ENCODE measurements at regions not wholly inside any gene's neighbourhood (a gene's known extent, or its start where the extent isn't known, plus 50 kb on each side); places are given as distances from the start of the nearest gene placed in this dataset.

DNA sequence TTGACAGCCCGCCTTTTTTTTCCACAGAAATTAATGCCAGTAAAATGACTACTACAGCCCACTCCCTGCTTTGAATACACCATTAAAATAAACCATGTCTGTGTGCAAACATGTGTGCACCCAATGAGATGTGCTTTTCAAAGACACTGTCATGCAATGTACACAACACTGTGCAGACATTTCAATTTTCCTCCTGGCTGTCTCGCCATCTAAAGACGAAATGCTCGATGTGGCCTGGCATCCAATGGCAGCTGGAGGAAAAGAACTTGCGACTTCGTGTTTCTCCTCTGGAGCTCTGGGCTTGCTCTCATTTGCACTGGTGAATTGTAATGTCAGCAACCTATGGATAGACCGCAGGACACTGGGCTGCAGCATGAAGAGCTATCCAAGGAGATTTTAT is 147.0 kb upstream of the NAV2 start:
- no peaks in the 10 kb centered on the region for H3K4me1 Mint-ChIP-seq
- H3K27ac Mint-ChIP-seq: no peak overlapping the region
- peaks cover 30% of the 10 kb centered on the region for H3K27me3 Mint-ChIP-seq

DNA sequence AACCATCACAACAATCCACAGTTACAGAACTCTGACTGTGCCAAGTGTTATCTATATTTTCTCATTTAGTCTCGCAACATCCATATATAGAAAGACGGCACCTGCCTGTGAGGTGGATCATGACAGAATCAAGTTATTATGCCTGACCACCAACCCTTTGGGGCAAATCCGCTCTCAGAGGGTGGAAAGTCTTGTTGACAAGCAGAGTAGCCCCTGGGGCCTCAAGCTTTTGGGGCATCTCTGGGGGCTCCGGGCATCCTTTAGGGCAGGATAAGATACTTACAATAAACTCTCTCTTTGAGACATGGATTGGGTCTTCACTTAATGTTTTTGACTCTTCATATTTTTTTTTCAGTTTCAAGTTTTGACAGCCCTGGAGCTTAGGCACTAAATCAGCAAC is 150.5 kb upstream of the NAV2 start:
- ATAC-seq: no peak
- Mint-ChIP-seq H3K27ac (no peak overlapping the region), H3K27me3 (peaks cover 18% of the 10 kb centered on the region), H3K4me1 (no peaks in the 10 kb centered on the region), H3K9me3 (no peaks in the 10 kb centered on the region), H3K4me3 (no peak overlapping the region), H3K36me3 (no peaks in the 10 kb centered on the region)

More for the DNA sequence above, 147.0 kb upstream of the NAV2 start:
- Mint-ChIP-seq H3K36me3 (no peaks in the 10 kb centered on the region), H3K4me3 (no peak overlapping the region), H3K9me3 (no peaks in the 10 kb centered on the region)
- ATAC-seq: no peak

DNA sequence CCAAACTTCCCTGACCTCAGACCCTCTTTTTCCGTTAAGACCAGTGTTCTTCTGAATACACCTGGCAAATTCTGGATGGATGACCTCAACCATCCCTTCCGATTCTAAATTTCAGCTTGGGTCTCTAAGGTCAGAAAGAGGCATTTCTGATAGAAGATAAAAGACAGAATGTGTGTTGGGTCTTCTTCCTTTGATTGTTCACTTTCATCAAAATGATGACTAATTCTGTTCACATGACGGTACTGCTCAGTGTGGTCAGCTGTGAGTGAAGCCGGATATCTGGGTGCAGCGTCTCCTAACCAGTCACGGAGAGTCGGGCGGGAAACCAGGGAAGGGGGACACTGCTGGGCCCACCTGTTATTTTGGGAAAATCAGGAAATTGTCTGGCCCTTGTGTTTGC is 151.6 kb upstream of the NAV2 start:
- H3K9me3 Mint-ChIP-seq: no peaks in the 10 kb centered on the region
- ATAC-seq: no peak
- no peaks in the 10 kb centered on the region for H3K4me1 Mint-ChIP-seq
- H3K4me3 Mint-ChIP-seq: no peak overlapping the region
- no peak overlapping the region for H3K27ac Mint-ChIP-seq
- peaks cover 18% of the 10 kb centered on the region for H3K27me3 Mint-ChIP-seq
- no peaks in the 10 kb centered on the region for H3K36me3 Mint-ChIP-seq

DNA sequence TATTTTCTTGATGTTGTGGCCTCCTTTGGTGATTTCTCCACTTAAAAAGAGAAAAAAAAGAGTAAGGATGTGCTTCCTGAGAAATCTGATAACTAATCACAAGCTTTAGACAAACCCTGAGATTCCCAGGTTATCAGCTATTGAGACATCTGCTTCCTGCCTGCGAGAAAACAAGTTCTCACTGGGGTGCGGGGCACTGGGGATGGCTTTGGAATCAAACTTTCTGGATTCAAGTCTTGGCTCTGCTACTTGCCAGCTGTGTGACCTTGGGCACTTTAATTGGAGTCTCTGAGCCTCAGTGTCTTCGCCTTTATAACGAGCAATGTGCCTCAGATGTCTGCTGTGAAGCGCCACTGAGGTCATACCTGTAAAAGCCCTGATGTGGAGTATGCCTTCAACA is 152.5 kb upstream of the NAV2 start:
- H3K27me3 Mint-ChIP-seq: peaks cover 18% of the 10 kb centered on the region
- ATAC-seq: no peak
- no peaks in the 10 kb centered on the region for H3K36me3 Mint-ChIP-seq
- H3K4me3 Mint-ChIP-seq: no peak overlapping the region
- no peak overlapping the region for H3K27ac Mint-ChIP-seq
- no peaks in the 10 kb centered on the region for H3K4me1 Mint-ChIP-seq
- H3K9me3 Mint-ChIP-seq: no peaks in the 10 kb centered on the region

DNA sequence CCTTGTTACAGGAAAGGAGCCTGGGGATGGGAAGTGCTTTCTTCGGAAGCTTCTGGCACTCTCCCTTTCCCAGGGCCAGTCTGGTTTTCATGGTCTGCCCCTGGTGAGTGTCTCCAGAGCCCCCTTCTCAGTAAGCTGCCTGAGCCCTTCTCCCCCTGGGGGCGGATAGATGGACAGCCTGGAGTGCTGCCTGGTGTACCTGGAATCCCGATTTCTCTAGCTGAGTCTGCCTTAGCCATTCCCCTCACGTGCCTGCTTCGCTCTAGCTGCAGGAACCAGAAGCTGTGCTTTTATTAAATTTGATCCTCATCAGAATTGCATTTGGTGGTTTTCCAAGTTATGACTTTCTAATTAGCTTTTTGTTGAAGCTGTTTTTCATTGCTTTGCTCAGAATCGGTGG is 152.9 kb upstream of the NAV2 start:
- H3K27ac Mint-ChIP-seq: no peak overlapping the region
- no peaks in the 10 kb centered on the region for H3K36me3 Mint-ChIP-seq
- no peaks in the 10 kb centered on the region for H3K9me3 Mint-ChIP-seq
- peaks cover 18% of the 10 kb centered on the region for H3K27me3 Mint-ChIP-seq
- ATAC-seq: no peak
- no peak overlapping the region for H3K4me3 Mint-ChIP-seq
- no peaks in the 10 kb centered on the region for H3K4me1 Mint-ChIP-seq

DNA sequence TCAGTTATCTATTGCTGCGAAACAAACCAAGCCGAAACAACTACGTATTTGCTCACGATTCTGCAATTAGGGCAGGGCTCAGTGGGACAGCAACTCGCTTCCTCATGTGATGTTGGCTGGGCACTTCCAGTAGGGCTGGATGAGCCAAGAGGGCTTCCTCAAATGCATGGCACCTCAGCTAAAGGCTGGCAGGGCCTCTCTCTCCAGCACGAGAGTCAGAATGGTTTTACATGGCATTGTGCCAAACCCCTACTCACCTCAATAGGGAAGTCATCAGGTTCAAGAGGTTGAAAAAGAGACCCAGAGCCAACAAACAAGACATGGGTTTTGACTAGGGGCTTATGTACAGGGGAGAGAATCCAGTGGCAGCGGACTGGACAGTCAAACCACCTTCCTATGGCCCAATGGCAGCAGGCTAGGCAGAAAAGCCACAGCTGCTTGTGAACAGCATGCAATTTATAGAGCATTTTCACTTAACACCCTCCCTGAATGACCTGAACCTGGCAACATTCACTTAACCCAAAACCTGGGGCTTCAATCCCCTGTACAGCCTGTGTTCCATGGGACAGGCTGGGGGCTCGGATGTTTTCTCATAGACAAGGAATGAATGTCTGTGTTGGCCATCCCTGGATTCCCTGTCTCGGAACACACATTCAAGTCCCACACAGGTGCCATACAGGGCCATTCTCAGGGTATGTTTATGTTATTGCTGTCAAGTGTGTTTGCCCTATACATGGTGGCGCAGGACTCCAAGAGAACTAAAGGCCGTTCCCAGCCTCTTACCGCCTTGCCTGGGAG is 154.2 kb upstream of the NAV2 start:
- no peaks in the 10 kb centered on the region for H3K4me1 Mint-ChIP-seq
- H3K9me3 Mint-ChIP-seq: no peaks in the 10 kb centered on the region
- H3K4me3 Mint-ChIP-seq: no peak overlapping the region
- no peaks in the 10 kb centered on the region for H3K36me3 Mint-ChIP-seq
- no peak for ATAC-seq
- no peak overlapping the region for H3K27ac Mint-ChIP-seq
- H3K27me3 Mint-ChIP-seq: peaks cover 15% of the 10 kb centered on the region

DNA sequence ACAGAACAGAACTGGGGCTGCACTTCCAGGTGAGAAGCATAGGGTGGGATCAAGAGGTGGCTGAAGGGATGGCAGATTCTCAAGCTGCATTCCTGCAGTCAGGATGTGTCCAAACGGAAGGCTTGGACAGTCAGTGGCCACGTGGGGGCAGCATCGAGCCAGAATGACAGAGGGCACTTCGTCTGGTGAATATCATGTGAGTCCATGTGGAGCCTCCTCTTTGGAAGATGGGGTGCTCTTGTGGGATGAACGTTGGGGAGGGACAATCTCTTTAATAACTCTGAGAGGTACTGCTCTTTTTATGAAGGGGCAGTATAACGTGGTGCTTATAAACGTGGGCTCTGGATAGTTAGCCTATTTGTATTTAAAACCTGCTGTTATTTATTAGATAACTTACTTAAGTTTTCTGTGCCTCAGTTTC is 154.9 kb upstream of the NAV2 start:
- H3K36me3 Mint-ChIP-seq: no peaks in the 10 kb centered on the region
- ATAC-seq: peak; percentile 40
- H3K27ac Mint-ChIP-seq: no peak overlapping the region
- no peaks in the 10 kb centered on the region for H3K9me3 Mint-ChIP-seq
- peaks cover 9% of the 10 kb centered on the region for H3K27me3 Mint-ChIP-seq
- no peak overlapping the region for H3K4me3 Mint-ChIP-seq
- H3K4me1 Mint-ChIP-seq: no peaks in the 10 kb centered on the region

DNA sequence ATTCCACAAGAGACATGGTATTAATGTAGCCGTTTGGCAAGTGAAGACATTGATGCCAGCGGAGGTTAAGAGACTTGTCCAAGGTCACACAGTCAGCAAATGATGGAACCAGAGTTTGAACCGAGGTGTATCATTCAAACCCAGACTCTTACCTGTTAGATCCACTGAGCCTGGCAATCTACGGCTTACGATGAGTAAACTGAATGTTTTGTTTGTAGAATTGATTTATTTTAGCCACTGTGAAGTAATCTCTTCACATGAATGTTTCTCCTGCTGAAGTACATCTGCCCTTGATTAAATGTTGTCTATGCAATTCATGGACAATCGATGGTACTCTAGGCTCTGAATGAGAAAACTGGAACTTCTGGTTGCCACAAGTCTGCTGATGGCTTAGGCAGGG is 155.5 kb upstream of the NAV2 start:
- peaks cover 6% of the 10 kb centered on the region for H3K27me3 Mint-ChIP-seq
- no peaks in the 10 kb centered on the region for H3K4me1 Mint-ChIP-seq
- H3K4me3 Mint-ChIP-seq: no peak overlapping the region
- no peak for ATAC-seq
- no peaks in the 10 kb centered on the region for H3K9me3 Mint-ChIP-seq
- H3K36me3 Mint-ChIP-seq: no peaks in the 10 kb centered on the region
- no peak overlapping the region for H3K27ac Mint-ChIP-seq

DNA sequence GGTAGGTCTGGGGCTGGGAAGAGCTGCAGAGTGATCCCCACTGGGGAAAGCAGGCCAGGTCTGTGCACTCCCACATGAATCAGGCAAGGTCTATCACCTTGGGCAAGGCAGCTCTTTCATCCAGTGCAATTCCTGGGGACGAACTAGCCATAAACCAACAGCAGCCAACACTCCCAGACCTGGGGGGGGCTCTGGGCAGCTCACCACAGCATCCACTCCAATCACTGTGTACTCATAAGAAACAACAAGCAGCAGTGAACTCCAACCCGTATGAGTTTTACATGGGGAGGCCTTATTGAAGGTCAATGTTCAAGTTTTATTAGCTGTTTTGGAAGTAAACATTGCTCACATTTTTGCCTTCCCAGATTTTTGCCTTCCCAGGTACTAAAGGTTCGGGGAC is 157.4 kb upstream of the NAV2 start:
- H3K4me1 Mint-ChIP-seq: no peaks in the 10 kb centered on the region
- H3K27ac Mint-ChIP-seq: no peak overlapping the region
- no peak overlapping the region for H3K4me3 Mint-ChIP-seq
- no peaks in the 10 kb centered on the region for H3K36me3 Mint-ChIP-seq
- ATAC-seq: no peak
- no peaks in the 10 kb centered on the region for H3K27me3 Mint-ChIP-seq
- no peaks in the 10 kb centered on the region for H3K9me3 Mint-ChIP-seq

DNA sequence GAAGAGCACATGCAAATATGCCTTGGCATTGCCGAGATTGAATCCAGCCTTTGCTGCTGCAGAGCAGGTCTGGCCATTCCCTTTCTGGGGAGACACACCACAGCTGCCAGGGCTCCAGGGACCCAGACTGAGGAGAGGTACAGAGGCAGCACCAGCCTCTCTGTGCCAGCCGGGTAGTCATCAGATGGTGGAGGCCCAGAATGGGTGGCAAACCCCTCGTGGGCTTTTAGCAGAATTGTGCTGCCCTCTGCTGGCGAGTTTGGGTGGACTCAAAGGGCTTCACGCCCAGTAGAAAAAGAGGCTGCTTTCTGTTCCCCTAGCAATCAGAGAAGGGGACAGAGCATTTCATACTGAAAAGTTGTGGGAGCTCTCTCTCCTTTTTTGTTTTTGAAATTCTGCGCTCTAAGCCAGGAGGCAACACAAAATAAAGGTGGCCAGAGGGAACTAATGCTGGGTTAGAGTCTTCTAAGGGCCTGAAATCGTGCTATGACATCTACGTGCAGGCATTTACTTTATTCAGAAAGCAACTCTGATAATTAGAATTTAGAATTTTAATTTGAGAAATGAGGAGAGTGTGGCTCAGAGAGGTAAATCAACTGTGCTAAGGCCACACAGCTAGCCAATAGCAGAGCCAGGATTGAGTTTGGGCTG is 158.8 kb upstream of the NAV2 start:
- no peaks in the 10 kb centered on the region for H3K4me1 Mint-ChIP-seq
- no peak overlapping the region for H3K27ac Mint-ChIP-seq
- no peaks in the 10 kb centered on the region for H3K9me3 Mint-ChIP-seq
- no peaks in the 10 kb centered on the region for H3K36me3 Mint-ChIP-seq
- H3K27me3 Mint-ChIP-seq: no peaks in the 10 kb centered on the region
- peak; percentile 66 for ATAC-seq
- no peak overlapping the region for H3K4me3 Mint-ChIP-seq

DNA sequence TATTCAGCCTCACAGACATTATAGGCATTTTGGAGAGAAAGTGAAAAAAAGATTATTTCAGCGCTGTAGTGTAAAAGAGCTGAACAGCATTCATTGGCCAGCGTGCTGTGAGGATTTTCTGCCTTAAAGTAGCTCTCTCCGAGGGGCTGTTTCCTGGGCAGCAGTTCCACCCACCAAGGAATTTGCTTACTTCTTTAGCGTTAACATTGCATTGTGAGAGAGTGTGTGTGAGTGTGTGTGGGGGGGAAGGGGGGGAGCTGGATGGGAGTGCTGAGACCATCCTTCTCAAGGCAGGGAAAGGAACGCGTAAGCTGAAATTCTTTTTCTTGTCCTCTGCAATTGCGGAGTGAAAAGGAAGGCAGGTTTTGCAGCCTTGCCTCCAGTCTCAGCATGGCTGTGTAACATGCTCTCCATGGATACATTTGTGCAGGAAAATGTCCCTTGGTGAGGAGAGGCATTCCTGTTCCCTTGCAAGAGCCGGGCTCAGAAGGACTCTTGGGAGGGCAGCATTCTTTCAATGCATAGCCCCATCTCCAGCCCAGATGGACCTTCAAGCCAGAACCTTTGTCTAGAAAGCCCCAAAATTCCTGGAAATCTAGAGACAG is 159.9 kb upstream of the NAV2 start:
- Mint-ChIP-seq H3K9me3 (no peaks in the 10 kb centered on the region), H3K4me3 (no peak overlapping the region), H3K36me3 (no peaks in the 10 kb centered on the region), H3K27me3 (no peaks in the 10 kb centered on the region), H3K27ac (no peak overlapping the region), H3K4me1 (no peaks in the 10 kb centered on the region)
- ATAC-seq: no peak

DNA sequence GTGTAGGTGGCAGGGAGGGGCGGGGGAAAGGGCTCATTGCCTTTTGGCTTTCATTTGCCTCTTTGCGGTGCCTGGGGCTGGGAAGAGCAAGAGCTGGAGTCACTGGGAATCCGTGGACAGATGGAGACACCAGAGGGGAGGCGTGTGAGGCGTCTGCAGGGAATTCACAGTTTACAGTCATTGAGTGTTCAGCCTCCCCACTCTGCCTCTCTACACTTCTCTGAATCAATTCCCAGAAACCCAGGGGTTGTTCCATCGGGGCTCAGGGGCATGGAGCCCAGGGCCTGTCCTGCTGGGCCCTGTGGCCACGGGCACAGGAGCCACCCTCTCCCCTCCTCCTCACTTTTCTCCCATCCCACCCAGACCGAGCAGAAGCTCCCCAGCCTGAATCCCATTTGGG is 160.5 kb upstream of the NAV2 start:
- H3K27ac Mint-ChIP-seq: no peak overlapping the region
- no peaks in the 10 kb centered on the region for H3K27me3 Mint-ChIP-seq
- no peak overlapping the region for H3K4me3 Mint-ChIP-seq
- H3K4me1 Mint-ChIP-seq: no peaks in the 10 kb centered on the region
- H3K9me3 Mint-ChIP-seq: no peaks in the 10 kb centered on the region
- no peak for ATAC-seq
- H3K36me3 Mint-ChIP-seq: no peaks in the 10 kb centered on the region

DNA sequence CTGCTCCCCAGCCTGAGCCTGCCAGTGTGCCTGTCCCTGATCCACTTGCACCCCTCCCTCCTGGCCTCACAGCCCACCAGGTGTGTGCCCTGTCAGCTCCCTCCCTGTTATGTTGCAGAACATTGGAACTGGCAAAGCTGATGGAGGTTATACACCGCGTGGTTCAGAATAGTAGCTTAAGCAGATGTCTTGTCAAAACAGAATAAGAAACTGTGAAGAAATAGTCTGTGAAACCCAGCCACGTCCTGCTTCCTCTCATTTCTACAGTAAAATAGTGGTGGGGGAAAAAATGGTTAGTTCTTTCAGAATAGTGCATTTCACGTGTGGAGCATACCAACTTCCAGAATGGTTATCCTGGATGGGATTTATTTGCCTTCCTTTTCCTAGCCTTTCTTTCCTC is 161.2 kb upstream of the NAV2 start:
- Mint-ChIP-seq H3K36me3 (no peaks in the 10 kb centered on the region), H3K27ac (no peak overlapping the region)

DNA sequence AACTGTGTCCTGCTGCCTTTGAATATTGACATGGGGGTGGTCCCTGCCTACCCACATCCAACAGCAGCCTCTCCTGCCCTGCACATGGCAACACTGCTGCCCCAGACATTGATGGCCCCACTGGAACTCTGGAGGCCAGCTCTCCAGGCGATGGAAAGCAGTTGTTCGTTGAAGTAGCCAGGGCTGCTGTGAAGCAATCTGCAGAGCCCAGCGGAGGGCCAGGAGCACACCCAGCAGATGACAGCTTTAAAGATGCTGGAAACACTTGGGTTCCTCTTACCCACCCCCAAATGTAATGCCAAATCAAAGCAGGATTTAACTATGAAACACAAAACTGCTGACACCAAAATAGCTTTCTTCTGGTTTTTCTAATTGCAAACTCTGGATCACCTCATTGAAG is 165.6 kb upstream of the NAV2 start:
- Mint-ChIP-seq H3K4me1 (no peaks in the 10 kb centered on the region), H3K9me3 (no peaks in the 10 kb centered on the region), H3K36me3 (no peaks in the 10 kb centered on the region), H3K4me3 (no peak overlapping the region), H3K27me3 (no peaks in the 10 kb centered on the region), H3K27ac (no peak overlapping the region)
- ATAC-seq: no peak

More for the DNA sequence above, 161.2 kb upstream of the NAV2 start:
- no peak overlapping the region for H3K4me3 Mint-ChIP-seq
- no peaks in the 10 kb centered on the region for H3K9me3 Mint-ChIP-seq
- no peak for ATAC-seq
- H3K4me1 Mint-ChIP-seq: no peaks in the 10 kb centered on the region
- no peaks in the 10 kb centered on the region for H3K27me3 Mint-ChIP-seq

DNA sequence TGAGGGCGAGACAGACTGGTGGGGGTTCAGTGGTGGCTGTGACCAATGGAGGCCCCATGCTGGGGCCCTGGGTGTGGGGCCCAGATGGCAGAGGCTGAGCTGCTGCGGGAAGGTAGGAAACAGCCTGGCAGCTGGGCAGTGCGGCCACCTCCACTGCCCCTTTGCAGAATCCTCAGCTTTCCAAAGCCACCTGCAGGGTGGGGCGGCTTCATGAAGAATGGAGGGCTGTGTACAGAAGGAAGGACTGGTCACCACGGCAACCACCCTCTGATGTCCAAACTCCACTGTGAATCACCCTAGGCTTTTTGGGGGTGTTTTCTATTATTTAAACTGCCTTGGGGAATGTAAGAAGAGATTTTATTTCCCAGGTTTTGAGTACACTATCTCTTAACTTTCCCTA is 166.3 kb upstream of the NAV2 start:
- Mint-ChIP-seq H3K27me3 (no peaks in the 10 kb centered on the region), H3K36me3 (no peaks in the 10 kb centered on the region), H3K9me3 (no peaks in the 10 kb centered on the region), H3K27ac (no peak overlapping the region), H3K4me3 (no peak overlapping the region), H3K4me1 (no peaks in the 10 kb centered on the region)
- no peak for ATAC-seq

DNA sequence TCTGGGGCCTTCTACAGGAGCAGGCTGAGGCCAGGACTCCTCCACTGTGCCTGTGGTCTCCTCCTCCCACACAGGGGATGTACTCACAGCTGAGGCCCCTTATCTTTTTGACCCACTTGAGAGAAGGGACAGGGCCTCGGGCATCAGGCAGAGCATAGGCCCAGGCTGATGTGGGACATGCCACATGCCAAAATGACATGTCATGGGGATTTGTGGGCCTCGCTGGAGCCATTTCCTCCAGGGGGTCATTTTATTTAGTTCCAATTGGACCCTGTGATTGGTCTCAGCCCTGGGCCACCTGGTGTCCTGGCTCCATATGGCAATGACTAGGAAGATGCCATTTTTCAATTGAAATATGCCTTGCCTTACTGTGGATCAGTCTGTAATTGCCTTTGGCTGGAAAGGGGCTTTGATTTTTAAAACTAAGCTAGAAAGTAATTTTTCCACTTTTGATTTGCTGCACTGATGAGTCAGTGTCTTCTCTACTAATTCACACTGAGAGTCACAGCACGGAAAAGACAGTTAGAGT is 171.1 kb upstream of the NAV2 start:
- no peak overlapping the region for H3K4me3 Mint-ChIP-seq
- no peaks in the 10 kb centered on the region for H3K36me3 Mint-ChIP-seq
- H3K4me1 Mint-ChIP-seq: no peaks in the 10 kb centered on the region
- peaks cover 11% of the 10 kb centered on the region for H3K27me3 Mint-ChIP-seq
- no peak for ATAC-seq
- no peaks in the 10 kb centered on the region for H3K9me3 Mint-ChIP-seq
- no peak overlapping the region for H3K27ac Mint-ChIP-seq
